ENCODE measurements at regions not wholly inside any gene's neighbourhood (a gene's known extent, or its start where the extent isn't known, plus 50 kb on each side); places are given as distances from the start of the nearest gene placed in this dataset.
"Not testable (repeated sequence)": the region's sequence is repeated elsewhere in the genome, so short reads cannot be mapped to it uniquely, and the experiment has no call there.

- H3K18ac ChIP-seq (ENCODE audit: low read depth in 1 of 2, low read length in 2 of 2) = no peak overlapping the region
- H2BK120ac ChIP-seq (ENCODE audit: low read depth, low read length) = no peak overlapping the region
- no peak overlapping the region for H2AK5ac ChIP-seq (ENCODE audit: low read length, severe bottlenecking)
- no peak overlapping the region for H3K23ac ChIP-seq (ENCODE audit: low read length in 2 of 2)
- no peak overlapping the region for H2BK12ac ChIP-seq (ENCODE audit: low read length in 2 of 2)
- H3K4me1 ChIP-seq (ENCODE audit: control insufficient read depth, insufficient read depth, low read depth, low read length) = no peaks in the 10 kb centered on the region
- no peak overlapping the region for H2BK15ac ChIP-seq (ENCODE audit: low read depth, poor library complexity, severe bottlenecking)
- no peak overlapping the region for H4K8ac ChIP-seq (ENCODE audit: low read length)
- no peaks in the 10 kb centered on the region for H3K79me1 ChIP-seq (replicated peaks; ENCODE audit: low read length, poor library complexity, severe bottlenecking)
- no peak overlapping the region for H2AFZ ChIP-seq (ENCODE audit: low read depth, low read length)
- H3K9ac ChIP-seq (ENCODE audit: low read length) = no peak overlapping the region
- H4K91ac ChIP-seq (ENCODE audit: low read length) = no peak overlapping the region
- peaks cover 3 to 55% of the 10 kb centered on the region in 2 experiments for H3K27me3 ChIP-seq (ENCODE audit: control insufficient read depth in 1 of 2, insufficient read depth in 1 of 2, low read length in 2 of 2)
- no peak overlapping the region for H2BK5ac ChIP-seq (ENCODE audit: low read depth, low read length, poor library complexity, severe bottlenecking)
- H3K14ac ChIP-seq (ENCODE audit: low read length in 2 of 2) = no peak overlapping the region
- no peak overlapping the region for H3K4me2 ChIP-seq (ENCODE audit: low read length, poor library complexity, severe bottlenecking)
- no peak overlapping the region for H3K4ac ChIP-seq (ENCODE audit: low read depth in 1 of 2, low read length in 2 of 2)
- H3K36me3 ChIP-seq (ENCODE audit: control insufficient read depth in 1 of 2, insufficient read depth in 2 of 2, low read depth in 1 of 2, low read length in 2 of 2) = no peaks in the 10 kb centered on the region
- no peak overlapping the region for H3K4me3 ChIP-seq (ENCODE audit: insufficient read depth in 1 of 2, low read depth in 1 of 2, low read length in 2 of 2)
- 52% methylated on average over 3 of the region's 5 CpGs for WGBS
- no peaks in the 10 kb centered on the region for H3K9me3 ChIP-seq (ENCODE audit: control insufficient read depth, low read length)
- H3K27ac ChIP-seq (ENCODE audit: low read length, poor library complexity, severe bottlenecking) = no peak overlapping the region
- no peak for DNase-seq
Observed at GRCh38 chr15:59896663-59897074, 107.4 kb upstream of the FOXB1 start.

GRCh38 chr15:59894835-59895234, 109.3 kb upstream of the FOXB1 start:
- no peak overlapping the region for H2BK12ac ChIP-seq (ENCODE audit: low read length in 2 of 2)
- no peak overlapping the region for H3K14ac ChIP-seq (ENCODE audit: low read length in 2 of 2)
- H3K4me3 ChIP-seq (ENCODE audit: insufficient read depth in 1 of 2, low read depth in 1 of 2, low read length in 2 of 2) = no peak overlapping the region
- H3K4ac ChIP-seq (ENCODE audit: low read depth in 1 of 2, low read length in 2 of 2) = no peak overlapping the region
- no peak overlapping the region for H2BK5ac ChIP-seq (ENCODE audit: low read depth, low read length, poor library complexity, severe bottlenecking)
- no peak overlapping the region for H2BK120ac ChIP-seq (ENCODE audit: low read depth, low read length)
- no peaks in the 10 kb centered on the region for H3K79me1 ChIP-seq (replicated peaks; ENCODE audit: low read length, poor library complexity, severe bottlenecking)
- H4K8ac ChIP-seq (ENCODE audit: low read length) = no peak overlapping the region
- no peak for DNase-seq
- no peak overlapping the region for H2AFZ ChIP-seq (ENCODE audit: low read depth, low read length)
- H3K4me2 ChIP-seq (ENCODE audit: low read length, poor library complexity, severe bottlenecking) = no peak overlapping the region
- H3K27ac ChIP-seq (ENCODE audit: low read length, poor library complexity, severe bottlenecking) = no peak overlapping the region
- no peaks in the 10 kb centered on the region for H3K9me3 ChIP-seq (ENCODE audit: control insufficient read depth, low read length)
- H3K18ac ChIP-seq (ENCODE audit: low read depth in 1 of 2, low read length in 2 of 2) = no peak overlapping the region
- H3K4me1 ChIP-seq (ENCODE audit: control insufficient read depth, insufficient read depth, low read depth, low read length) = no peaks in the 10 kb centered on the region
- H2AK5ac ChIP-seq (ENCODE audit: low read length, severe bottlenecking) = no peak overlapping the region
- peaks cover 3 to 61% of the 10 kb centered on the region in 2 experiments for H3K27me3 ChIP-seq (ENCODE audit: control insufficient read depth in 1 of 2, insufficient read depth in 1 of 2, low read length in 2 of 2)
- no peak overlapping the region for H3K23ac ChIP-seq (ENCODE audit: low read length in 2 of 2)
- 44% methylated on average over 1 of the region's 1 CpG for WGBS
- H3K36me3 ChIP-seq (ENCODE audit: control insufficient read depth in 1 of 2, insufficient read depth in 2 of 2, low read depth in 1 of 2, low read length in 2 of 2) = no peaks in the 10 kb centered on the region
- no peak overlapping the region for H2BK15ac ChIP-seq (ENCODE audit: low read depth, poor library complexity, severe bottlenecking)
- H4K91ac ChIP-seq (ENCODE audit: low read length) = no peak overlapping the region
- H3K9ac ChIP-seq (ENCODE audit: low read length) = no peak overlapping the region

- Histone ChIP-seq H2AK5ac (ENCODE audit: low read length, severe bottlenecking) (no peak overlapping the region), H2BK5ac (ENCODE audit: low read depth, low read length, poor library complexity, severe bottlenecking) (no peak overlapping the region), H2AFZ (ENCODE audit: low read depth, low read length) (no peak overlapping the region), H3K9me3 (ENCODE audit: control insufficient read depth, low read length) (no peaks in the 10 kb centered on the region), H2BK12ac (ENCODE audit: low read length in 2 of 2) (no peak overlapping the region), H3K23ac (ENCODE audit: low read length in 2 of 2) (no peak overlapping the region), H3K4me3 (ENCODE audit: insufficient read depth in 1 of 2, low read depth in 1 of 2, low read length in 2 of 2) (no peak overlapping the region), H2BK15ac (ENCODE audit: low read depth, poor library complexity, severe bottlenecking) (no peak overlapping the region), H3K14ac (ENCODE audit: low read length in 2 of 2) (no peak overlapping the region), H3K18ac (ENCODE audit: low read depth in 1 of 2, low read length in 2 of 2) (no peak overlapping the region), H3K27me3 (ENCODE audit: control insufficient read depth in 1 of 2, insufficient read depth in 1 of 2, low read length in 2 of 2) (peaks cover 3 to 57% of the 10 kb centered on the region in 2 experiments), H3K4me1 (ENCODE audit: control insufficient read depth, insufficient read depth, low read depth, low read length) (no peaks in the 10 kb centered on the region), H3K27ac (ENCODE audit: low read length, poor library complexity, severe bottlenecking) (no peak overlapping the region), H3K9ac (ENCODE audit: low read length) (no peak overlapping the region), H3K79me1 (replicated peaks; ENCODE audit: low read length, poor library complexity, severe bottlenecking) (no peaks in the 10 kb centered on the region), H3K36me3 (ENCODE audit: control insufficient read depth in 1 of 2, insufficient read depth in 2 of 2, low read depth in 1 of 2, low read length in 2 of 2) (no peaks in the 10 kb centered on the region), H2BK120ac (ENCODE audit: low read depth, low read length) (no peak overlapping the region), H3K4me2 (ENCODE audit: low read length, poor library complexity, severe bottlenecking) (no peak overlapping the region), H3K4ac (ENCODE audit: low read depth in 1 of 2, low read length in 2 of 2) (no peak overlapping the region), H4K8ac (ENCODE audit: low read length) (no peak overlapping the region), H4K91ac (ENCODE audit: low read length) (no peak overlapping the region)
- no peak for DNase-seq
- WGBS = 80% methylated on average over 1 of the region's 1 CpG
Observed at GRCh38 chr15:59892985-59893384, 111.1 kb upstream of the FOXB1 start.

- H2AFZ ChIP-seq (ENCODE audit: low read depth, low read length); H3K18ac ChIP-seq (ENCODE audit: low read depth in 1 of 2, low read length in 2 of 2); H3K4me2 ChIP-seq (ENCODE audit: low read length, poor library complexity, severe bottlenecking); H4K91ac ChIP-seq (ENCODE audit: low read length); H3K14ac ChIP-seq (ENCODE audit: low read length in 2 of 2); H3K4ac ChIP-seq (ENCODE audit: low read depth in 1 of 2, low read length in 2 of 2); H2BK120ac ChIP-seq (ENCODE audit: low read depth, low read length); H3K23ac ChIP-seq (ENCODE audit: low read length in 2 of 2); H3K4me1 ChIP-seq (ENCODE audit: control insufficient read depth, insufficient read depth, low read depth, low read length); H2BK5ac ChIP-seq (ENCODE audit: low read depth, low read length, poor library complexity, severe bottlenecking); H3K36me3 ChIP-seq (ENCODE audit: control insufficient read depth in 1 of 2, insufficient read depth in 2 of 2, low read depth in 1 of 2, low read length in 2 of 2); H3K27ac ChIP-seq (ENCODE audit: low read length, poor library complexity, severe bottlenecking); H3K4me3 ChIP-seq (ENCODE audit: insufficient read depth in 1 of 2, low read depth in 1 of 2, low read length in 2 of 2); H2BK15ac ChIP-seq (ENCODE audit: low read depth, poor library complexity, severe bottlenecking); H3K79me1 ChIP-seq (replicated peaks; ENCODE audit: low read length, poor library complexity, severe bottlenecking); H3K9ac ChIP-seq (ENCODE audit: low read length); H2AK5ac ChIP-seq (ENCODE audit: low read length, severe bottlenecking); DNase-seq; H4K8ac ChIP-seq (ENCODE audit: low read length); H3K9me3 ChIP-seq (ENCODE audit: control insufficient read depth, low read length); H2BK12ac ChIP-seq (ENCODE audit: low read length in 2 of 2): not testable (repeated sequence)
- no CpG with 5 or more reads among the region's 1 CpG for WGBS
- H3K27me3 ChIP-seq (ENCODE audit: control insufficient read depth in 1 of 2, insufficient read depth in 1 of 2, low read length in 2 of 2) = peaks cover 0 to 66% of the 10 kb centered on the region in 2 experiments
Observed at GRCh38 chr15:59887870-59888269, 116.2 kb upstream of the FOXB1 start.
